H1 (cell line): ENCODE measurements at regions not wholly inside any gene's neighbourhood (a gene's known extent, or its start where the extent isn't known, plus 50 kb on each side); places are given as distances from the start of the nearest gene placed in this dataset.
"Not testable (repeated sequence)": the region's sequence is repeated elsewhere in the genome, so short reads cannot be mapped to it uniquely, and the experiment has no call there.

Experiments used
- CTCF ChIA-PET: fragments of 300-600 bp; sonication (Branson Sonifier 250); formaldehyde crosslinking; loops from one replicate; lab custom pipeline; 2021; ENCODE audit not compliant: partially characterized antibody; lab: Charles Lee
- POLR2A ChIA-PET: fragments of 300-600 bp; sonication (Branson Sonifier 250); formaldehyde crosslinking; loops from one replicate; lab custom pipeline; 2021; ENCODE audit warnings: inconsistent platforms; ENCODE audit not compliant: partially characterized antibody; lab: Charles Lee
- DNase-seq, 2 experiments: peaks; one replicate each; pipeline versions ENCODE4 v3.0.0 to v3.0.0-alpha.2; 2010 to 2022; ENCODE audit warnings: low spot score in 2 of 2, low read depth in 1 of 2, mixed read lengths in 1 of 2
- FAIRE-seq: peaks from 2 replicates; lab custom pipeline; 2011; peaks lifted over from hg19 to GRCh38; lab: Jason Lieb, UNC
- H2AFZ ChIP-seq: 2 replicates; pipeline ENCODE4 v1.8.1; 2012; ENCODE audit warnings: low read length, inconsistent platforms
- H2AK5ac ChIP-seq: 2 replicates; pipeline ENCODE4 v1.6.1; 2013; ENCODE audit warnings: low read depth, low read length
- H2BK120ac ChIP-seq: replicated peaks from 2 replicates; pipeline ENCODE3; 2013; ENCODE audit warnings: low read depth, low read length, inconsistent platforms
- H2BK12ac ChIP-seq: 2 replicates; pipeline ENCODE4 v1.6.1; 2013; ENCODE audit warnings: low read depth, low read length
- H2BK15ac ChIP-seq: 2 replicates; pipeline ENCODE4 v1.6.1; 2013; ENCODE audit warnings: low read length
- H2BK20ac ChIP-seq: 2 replicates; pipeline ENCODE4 v1.6.1; 2013; ENCODE audit warnings: low read length
- H2BK5ac ChIP-seq: 2 replicates; pipeline ENCODE4 v1.6.1; 2013; ENCODE audit warnings: low read depth, low read length
- H3K14ac ChIP-seq: 2 replicates; pipeline ENCODE4 v1.6.1; 2013; ENCODE audit warnings: inconsistent platforms; ENCODE audit not compliant: insufficient read length
- H3K18ac ChIP-seq: 2 replicates; pipeline ENCODE4 v1.6.1; 2013; ENCODE audit warnings: low read length; ENCODE audit errors: extremely low read depth
- H3K23ac ChIP-seq: 2 replicates; pipeline ENCODE4 v1.6.1; 2013; ENCODE audit warnings: inconsistent platforms; ENCODE audit not compliant: insufficient read length
- H3K23me2 ChIP-seq: 2 replicates; pipeline ENCODE4 v1.6.1; 2013; ENCODE audit warnings: low read depth, low read length
- H3K27ac ChIP-seq: 2 replicates; pipeline ENCODE4 v1.6.1; 2011; ENCODE audit warnings: low read depth, low read length, inconsistent platforms
- H3K27me3 ChIP-seq, 4 experiments: replicated peaks in 1 of 4; 1 replicate in 1 of 4; 2 replicates in 3 of 4; pipeline versions ENCODE4 v1.6.1 to v1.8.1; 2011 to 2013; ENCODE audit warnings: low read length in 3 of 4, mild to moderate bottlenecking in 3 of 4, inconsistent platforms in 2 of 4, mixed read lengths in 2 of 4, moderate library complexity in 1 of 4; ENCODE audit not compliant: control insufficient read depth in 3 of 4, insufficient read depth in 3 of 4; ENCODE audit errors: extremely low read depth in 1 of 4
- H3K36me3 ChIP-seq, 4 experiments: 2 replicates each; pipeline versions ENCODE4 v1.6.1 to v1.8.1; 2011 to 2013; ENCODE audit warnings: mild to moderate bottlenecking in 4 of 4, low read length in 3 of 4, moderate library complexity in 2 of 4, control low read depth in 1 of 4, inconsistent platforms in 1 of 4; ENCODE audit not compliant: insufficient read depth in 4 of 4, control insufficient read depth in 2 of 4
- H3K4ac ChIP-seq: replicated peaks from 2 replicates; pipeline ENCODE3; 2013; ENCODE audit warnings: low read length, low read depth, mixed read lengths, inconsistent platforms; ENCODE audit not compliant: insufficient read length
- H3K4me1 ChIP-seq, 4 experiments: replicated peaks in 1 of 4; 1 replicate in 1 of 4; 2 replicates in 3 of 4; pipeline versions ENCODE4 v1.6.1 to v1.8.1; 2011 to 2013; ENCODE audit warnings: low read length in 3 of 4, inconsistent platforms in 2 of 4, mixed read lengths in 1 of 4; ENCODE audit not compliant: insufficient read depth in 4 of 4, control insufficient read depth in 3 of 4
- H3K4me2 ChIP-seq, 2 experiments: 2 replicates each; pipeline versions ENCODE4 v1.6.1 to v1.8.1; 2011 to 2013; ENCODE audit warnings: low read depth in 2 of 2, low read length in 2 of 2, control low read depth in 1 of 2, inconsistent platforms in 1 of 2, mild to moderate bottlenecking in 1 of 2; ENCODE audit not compliant: insufficient read depth in 1 of 2
- H3K4me3 ChIP-seq, 4 experiments: fragments of 200-600, 300-600 bp in 1 of 4; sonication (generic), shearing (Covaris generic), sonication (Bioruptor Twin) in 1 of 4; 2 replicates each; pipeline versions ENCODE4 v1.5.1 to v1.8.1; 2011 to 2016; ENCODE audit warnings: low read length in 4 of 4, low read depth in 3 of 4, control low read depth in 2 of 4, inconsistent platforms in 2 of 4, mild to moderate bottlenecking in 2 of 4, mixed read lengths in 1 of 4, moderate library complexity in 1 of 4; ENCODE audit not compliant: insufficient read depth in 2 of 4; ENCODE audit errors: extremely low read depth in 1 of 4
- H3K56ac ChIP-seq: replicated peaks from 2 replicates; pipeline ENCODE3; 2013; ENCODE audit warnings: low read depth, mild to moderate bottlenecking, mixed read lengths, low read length, inconsistent platforms; ENCODE audit not compliant: insufficient read length
- H3K79me1 ChIP-seq: 2 replicates; pipeline ENCODE4 v1.6.1; 2013; ENCODE audit warnings: low read depth, low read length, control low read depth
- H3K79me2 ChIP-seq, 2 experiments: 2 replicates each; pipeline versions ENCODE4 v1.6.1 to v1.8.1; 2012 to 2013; ENCODE audit warnings: low read length in 2 of 2, mild to moderate bottlenecking in 2 of 2, inconsistent platforms in 1 of 2; ENCODE audit not compliant: insufficient read depth in 2 of 2, control insufficient read depth in 1 of 2
- H3K9ac ChIP-seq, 4 experiments: replicated peaks in 1 of 4; 1 replicate in 1 of 4; 2 replicates in 3 of 4; pipeline versions ENCODE4 v1.6.1 to v1.8.1; 2011 to 2013; ENCODE audit warnings: low read depth in 3 of 4, low read length in 3 of 4, control low read depth in 2 of 4, mild to moderate bottlenecking in 2 of 4, moderate library complexity in 2 of 4, inconsistent platforms in 1 of 4; ENCODE audit errors: extremely low read depth in 1 of 4
- H3K9me3 ChIP-seq, 2 experiments: 2 replicates each; pipeline versions ENCODE4 v1.6.1 to v1.8.1; 2012 to 2013; ENCODE audit warnings: mild to moderate bottlenecking in 2 of 2, moderate library complexity in 2 of 2, control low read depth in 1 of 2, inconsistent platforms in 1 of 2, low read depth in 1 of 2, low read length in 1 of 2, mixed read lengths in 1 of 2; ENCODE audit not compliant: insufficient read depth in 2 of 2
- H4K20me1 ChIP-seq, 2 experiments: replicated peaks in 1 of 2; 2 replicates each; pipeline versions ENCODE3 to v1.8.1; 2011 to 2013; ENCODE audit warnings: inconsistent platforms in 2 of 2, low read length in 2 of 2, mild to moderate bottlenecking in 1 of 2; ENCODE audit not compliant: insufficient read depth in 2 of 2, control insufficient read depth in 1 of 2
- H4K5ac ChIP-seq: 2 replicates; pipeline ENCODE4 v1.6.1; 2013; ENCODE audit warnings: low read length, low read depth, mixed read lengths, inconsistent platforms; ENCODE audit not compliant: insufficient read length
- H4K8ac ChIP-seq: 2 replicates; pipeline ENCODE4 v1.8.0; 2013; ENCODE audit warnings: mild to moderate bottlenecking, moderate library complexity, low read length, inconsistent platforms; ENCODE audit not compliant: insufficient read depth; ENCODE audit errors: extremely low read depth
- H4K91ac ChIP-seq: replicated peaks from 2 replicates; pipeline ENCODE3; 2013; ENCODE audit warnings: low read length, mixed read lengths, inconsistent platforms; ENCODE audit not compliant: insufficient read length
- WGBS, 2 experiments: shearing (Covaris generic) in 1 of 2; methylation state at CpG; one replicate each; pipeline versions ENCODE4 v1.1.6 to v1.1.7; 2013 to 2015; ENCODE audit warnings: low lambda C conversion rate in 2 of 2, mixed read lengths in 2 of 2, inconsistent platforms in 1 of 2, low coverage in 1 of 2, missing lambda C conversion rate in 1 of 2; ENCODE audit not compliant: insufficient replicate concordance in 2 of 2, insufficient coverage in 1 of 2, insufficient read length in 1 of 2; ENCODE audit errors: extremely low coverage in 1 of 2, missing lambda C conversion rate in 1 of 2; 5-methylcytosine and 5-hydroxymethylcytosine counted together

- not testable (repeated sequence) for FAIRE-seq
- no CpG with 5 or more reads among the region's 8 CpGs for WGBS, 2 experiments
These were observed 75.5 kb upstream of the MTLN start for GRCh38 chr2:110287817-110288216.

GRCh38 chr2:110287253-110287652, 74.9 kb upstream of the MTLN start:
- H3K23me2 ChIP-seq, H3K36me3 ChIP-seq, H3K79me1 ChIP-seq, H3K4me1 ChIP-seq, H4K91ac ChIP-seq, H3K23ac ChIP-seq, H2BK120ac ChIP-seq, H4K5ac ChIP-seq, H3K9ac ChIP-seq, H2BK15ac ChIP-seq, H3K14ac ChIP-seq, H4K8ac ChIP-seq, H2BK5ac ChIP-seq, H3K4me2 ChIP-seq, H2AK5ac ChIP-seq, H2BK12ac ChIP-seq, CTCF ChIA-PET, DNase-seq, H3K27ac ChIP-seq, H3K4ac ChIP-seq, H4K20me1 ChIP-seq, POLR2A ChIA-PET, H2BK20ac ChIP-seq, H3K4me3 ChIP-seq, H3K79me2 ChIP-seq, H3K27me3 ChIP-seq, H3K9me3 ChIP-seq, H3K56ac ChIP-seq, H2AFZ ChIP-seq, FAIRE-seq, H3K18ac ChIP-seq: not testable (repeated sequence)
- WGBS, 2 experiments: no CpG with 5 or more reads among the region's 3 CpGs

More at GRCh38 chr2:110287817-110288216, 75.5 kb upstream of the MTLN start:
- H3K4me3 ChIP-seq, CTCF ChIA-PET, H4K91ac ChIP-seq, H3K14ac ChIP-seq, H2BK20ac ChIP-seq, H2BK15ac ChIP-seq, H3K23me2 ChIP-seq, H3K9me3 ChIP-seq, H4K20me1 ChIP-seq, H3K23ac ChIP-seq, POLR2A ChIA-PET, H4K5ac ChIP-seq, H2AFZ ChIP-seq, H3K4ac ChIP-seq, H3K27me3 ChIP-seq, H2BK12ac ChIP-seq, H2BK120ac ChIP-seq, H3K79me2 ChIP-seq, H3K4me1 ChIP-seq, H3K36me3 ChIP-seq, H3K4me2 ChIP-seq, H4K8ac ChIP-seq, DNase-seq, H3K9ac ChIP-seq, H3K18ac ChIP-seq, H2BK5ac ChIP-seq, H3K27ac ChIP-seq, H2AK5ac ChIP-seq, H3K56ac ChIP-seq, H3K79me1 ChIP-seq: not testable (repeated sequence)
